Right lobe of liver (tissue), 4 donors: ENCODE measurements at regions not wholly inside any gene's neighbourhood (a gene's known extent, or its start where the extent isn't known, plus 50 kb on each side); places are given as distances from the start of the nearest gene placed in this dataset.

Source experiments
- POLR2A ChIP-seq: fragments of 450-650 bp; IDR thresholded peaks from one replicate; pipeline ENCODE4 v1.6.1; 2017; ENCODE audit warnings: antibody characterized with exemption, mild to moderate bottlenecking
- TF ChIP-seq, protein P1 (sequence below), 4 donors: fragments of 200-600 bp in 3 of 4; fragments of 450-650 bp in 1 of 4; IDR thresholded peaks; one replicate each; pipeline versions ENCODE4 v1.5.1 to v1.8.0; 2016 to 2022; ENCODE audit warnings: antibody characterized with exemption in 4 of 4, mild to moderate bottlenecking in 2 of 4
- donor health status: DM: no; HTN: no; CAD: no.
- donor health status: DM: no; HTN: no; CAD: no.
- donor health status: DM: no; HTN: yes; CAD: no.

DNA sequence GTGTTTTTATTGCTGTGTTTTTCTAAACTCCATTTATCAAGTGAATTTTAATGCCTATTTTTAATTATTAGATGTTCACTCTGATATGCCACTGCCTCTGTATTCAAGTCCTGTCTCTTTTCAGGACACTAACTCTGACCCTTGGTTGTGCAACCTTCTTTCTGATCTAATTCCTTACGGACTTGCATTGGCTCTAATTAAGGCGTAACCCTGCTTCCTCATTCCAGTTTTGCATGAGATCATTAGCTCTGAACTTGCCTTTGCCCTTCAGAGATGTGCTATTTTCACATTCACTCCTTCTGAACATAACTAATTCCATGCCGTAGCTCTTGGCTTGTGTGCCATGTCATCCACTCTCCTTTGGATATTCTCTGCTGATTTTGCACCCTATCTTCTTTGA, 162.5 kb upstream of the TMEFF2 start:
- TF ChIP-seq, protein P1, sequence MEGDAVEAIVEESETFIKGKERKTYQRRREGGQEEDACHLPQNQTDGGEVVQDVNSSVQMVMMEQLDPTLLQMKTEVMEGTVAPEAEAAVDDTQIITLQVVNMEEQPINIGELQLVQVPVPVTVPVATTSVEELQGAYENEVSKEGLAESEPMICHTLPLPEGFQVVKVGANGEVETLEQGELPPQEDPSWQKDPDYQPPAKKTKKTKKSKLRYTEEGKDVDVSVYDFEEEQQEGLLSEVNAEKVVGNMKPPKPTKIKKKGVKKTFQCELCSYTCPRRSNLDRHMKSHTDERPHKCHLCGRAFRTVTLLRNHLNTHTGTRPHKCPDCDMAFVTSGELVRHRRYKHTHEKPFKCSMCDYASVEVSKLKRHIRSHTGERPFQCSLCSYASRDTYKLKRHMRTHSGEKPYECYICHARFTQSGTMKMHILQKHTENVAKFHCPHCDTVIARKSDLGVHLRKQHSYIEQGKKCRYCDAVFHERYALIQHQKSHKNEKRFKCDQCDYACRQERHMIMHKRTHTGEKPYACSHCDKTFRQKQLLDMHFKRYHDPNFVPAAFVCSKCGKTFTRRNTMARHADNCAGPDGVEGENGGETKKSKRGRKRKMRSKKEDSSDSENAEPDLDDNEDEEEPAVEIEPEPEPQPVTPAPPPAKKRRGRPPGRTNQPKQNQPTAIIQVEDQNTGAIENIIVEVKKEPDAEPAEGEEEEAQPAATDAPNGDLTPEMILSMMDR (IDR thresholded peaks at IDR 0.05), result no peak
- TF ChIP-seq POLR2A, result no peak
